ENCODE measurements at regions not wholly inside any gene's neighbourhood (a gene's known extent, or its start where the extent isn't known, plus 50 kb on each side); places are given as distances from the start of the nearest gene placed in this dataset.

DNA sequence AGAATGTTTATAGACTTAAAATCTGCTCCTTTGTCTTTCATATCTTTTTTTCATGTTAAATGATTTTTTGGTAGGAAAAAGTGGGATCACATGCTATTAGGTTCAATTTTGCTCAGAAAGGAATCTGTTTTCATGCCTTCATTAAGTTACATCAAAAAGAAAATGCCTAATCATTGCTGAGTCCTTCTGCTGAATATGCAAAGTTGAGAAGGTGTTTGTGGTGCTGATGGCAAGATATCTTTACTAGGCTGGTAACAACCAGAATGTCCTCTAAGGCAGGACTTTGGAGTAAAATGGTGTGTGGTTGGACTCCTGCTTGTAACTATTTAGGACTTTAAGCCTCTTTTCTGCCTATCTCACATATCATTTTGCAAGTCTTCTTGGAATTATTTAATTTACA, 88.3 kb downstream of the TRIB2 start:
- Histone ChIP-seq H3K4me1 (replicated peaks in 1 of 2; ENCODE audit: control insufficient read depth in 2 of 2, insufficient read depth in 2 of 2, low read length in 2 of 2) (no peaks in the 10 kb centered on the region), H3K4me3 (no peak overlapping the region), H3K4me2 (ENCODE audit: insufficient read depth, low read length) (no peak overlapping the region), H4K20me1 (replicated peaks; ENCODE audit: control insufficient read depth, insufficient read depth, low read length) (no peaks in the 10 kb centered on the region), H3K9ac (ENCODE audit: insufficient read depth in 1 of 2, low read depth in 2 of 2, low read length in 2 of 2) (no peak overlapping the region), H3K9me3 (replicated peaks; ENCODE audit: control insufficient read depth, insufficient read depth, low read depth, low read length) (0 out of 2 replicates have a peak, but pooled peaks cover 2% of the 10 kb centered on the region), H3K79me2 (ENCODE audit: control insufficient read depth, insufficient read depth, low read length) (no peaks in the 10 kb centered on the region), H2AFZ (ENCODE audit: low read depth, low read length) (no peak overlapping the region), H3K36me3 (ENCODE audit: control insufficient read depth, insufficient read depth, low read length) (no peaks in the 10 kb centered on the region), H3K27me3 (ENCODE audit: control insufficient read depth in 2 of 2, insufficient read depth in 2 of 2, low read length in 2 of 2) (peaks cover 0 to 5% of the 10 kb centered on the region in 2 experiments; a peak in 2 of 5 replicates), H3K27ac (ENCODE audit: extremely low read depth, low read depth, low read length) (no peak overlapping the region), H3K9me1 (ENCODE audit: control insufficient read depth, insufficient read depth, low read length) (no peaks in the 10 kb centered on the region)
- DNase-seq (ENCODE audit: extremely low read depth in 1 of 4, low spot score in 3 of 4) = no peak
- ChIA-PET POLR2A (no interaction called here), CTCF (ENCODE audit: low intra/inter-chr PET ratio) (no interaction called here)
- ATAC-seq = no peak
- intact Hi-C loops (cut with micrococcal nuclease) (no loop called here), in situ Hi-C loops (cut with MboI) (no loop called here)
- TF ChIP-seq TAF15 (IDR thresholded peaks at IDR 0.05; ENCODE audit: low read depth, low read length) (no peak), CXXC5 (CRISPR knock-in tag; IDR thresholded peaks at IDR 0.05) (no peak), C11orf30 (IDR thresholded peaks at IDR 0.05; ENCODE audit: low read depth) (peak; percentile 20; the same call in 1 of the 2 replicates), KLF16 (IDR thresholded peaks at IDR 0.05) (no peak), NR2F6 (CRISPR knock-in tag; IDR thresholded peaks at IDR 0.05) (no peak), ZNF316 (IDR thresholded peaks at IDR 0.05) (peak; percentile 57; the same call in 1 of the 2 replicates), NFE2 (IDR thresholded peaks at IDR 0.05; ENCODE audit: low read depth) (peak; percentile 26; the same call in 1 of the 2 replicates), MAFG (tag; conservative IDR thresholded peaks at IDR 0.05) (peak; percentile 27; the same call in 1 of the 2 replicates), ILK (tag; IDR thresholded peaks at IDR 0.05; ENCODE audit: borderline replicate concordance, low read depth) (no peak), ZNF217 (CRISPR knock-in tag; IDR thresholded peaks at IDR 0.05) (no peak), SUPT5H (IDR thresholded peaks at IDR 0.05) (no peak), ZEB2 (IDR thresholded peaks at IDR 0.05) (no peak), ZNF561 (CRISPR knock-in tag; conservative IDR thresholded peaks at IDR 0.05) (no peak), POLR2H (tag; IDR thresholded peaks at IDR 0.05; ENCODE audit: low read depth) (no peak), HNRNPK (IDR thresholded peaks at IDR 0.05; ENCODE audit: low read depth, low read length, poor library complexity, severe bottlenecking) (no peak), ZNF121 (CRISPR knock-in tag; conservative IDR thresholded peaks at IDR 0.05) (no peak), MNT (conservative IDR thresholded peaks at IDR 0.05) (no peak), MYC (IDR thresholded peaks at IDR 0.05; ENCODE audit: low read depth, low read length) (no peak), MYC (CRISPR knock-in tag; IDR thresholded peaks at IDR 0.05; ENCODE audit: borderline replicate concordance, low read depth) (no peak)
- TF ChIP-seq, protein P1, sequence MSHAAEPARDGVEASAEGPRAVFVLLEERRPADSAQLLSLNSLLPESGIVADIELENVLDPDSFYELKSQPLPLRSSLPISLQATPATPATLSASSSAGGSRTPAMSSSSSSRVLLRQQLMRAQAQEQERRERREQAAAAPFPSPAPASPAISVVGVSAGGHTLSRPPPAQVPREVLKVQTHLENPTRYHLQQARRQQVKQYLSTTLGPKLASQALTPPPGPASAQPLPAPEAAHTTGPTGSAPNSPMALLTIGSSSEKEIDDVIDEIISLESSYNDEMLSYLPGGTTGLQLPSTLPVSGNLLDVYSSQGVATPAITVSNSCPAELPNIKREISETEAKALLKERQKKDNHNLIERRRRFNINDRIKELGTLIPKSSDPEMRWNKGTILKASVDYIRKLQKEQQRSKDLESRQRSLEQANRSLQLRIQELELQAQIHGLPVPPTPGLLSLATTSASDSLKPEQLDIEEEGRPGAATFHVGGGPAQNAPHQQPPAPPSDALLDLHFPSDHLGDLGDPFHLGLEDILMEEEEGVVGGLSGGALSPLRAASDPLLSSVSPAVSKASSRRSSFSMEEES (CRISPR knock-in tag; IDR thresholded peaks at IDR 0.05) = no peak
- TF ChIP-seq, protein P2, sequence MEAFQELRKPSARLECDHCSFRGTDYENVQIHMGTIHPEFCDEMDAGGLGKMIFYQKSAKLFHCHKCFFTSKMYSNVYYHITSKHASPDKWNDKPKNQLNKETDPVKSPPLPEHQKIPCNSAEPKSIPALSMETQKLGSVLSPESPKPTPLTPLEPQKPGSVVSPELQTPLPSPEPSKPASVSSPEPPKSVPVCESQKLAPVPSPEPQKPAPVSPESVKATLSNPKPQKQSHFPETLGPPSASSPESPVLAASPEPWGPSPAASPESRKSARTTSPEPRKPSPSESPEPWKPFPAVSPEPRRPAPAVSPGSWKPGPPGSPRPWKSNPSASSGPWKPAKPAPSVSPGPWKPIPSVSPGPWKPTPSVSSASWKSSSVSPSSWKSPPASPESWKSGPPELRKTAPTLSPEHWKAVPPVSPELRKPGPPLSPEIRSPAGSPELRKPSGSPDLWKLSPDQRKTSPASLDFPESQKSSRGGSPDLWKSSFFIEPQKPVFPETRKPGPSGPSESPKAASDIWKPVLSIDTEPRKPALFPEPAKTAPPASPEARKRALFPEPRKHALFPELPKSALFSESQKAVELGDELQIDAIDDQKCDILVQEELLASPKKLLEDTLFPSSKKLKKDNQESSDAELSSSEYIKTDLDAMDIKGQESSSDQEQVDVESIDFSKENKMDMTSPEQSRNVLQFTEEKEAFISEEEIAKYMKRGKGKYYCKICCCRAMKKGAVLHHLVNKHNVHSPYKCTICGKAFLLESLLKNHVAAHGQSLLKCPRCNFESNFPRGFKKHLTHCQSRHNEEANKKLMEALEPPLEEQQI (IDR thresholded peaks at IDR 0.05) = no peak
- BruUV-seq (replicated peaks) = no TSS peak
- no peak for FAIRE-seq
